ENCODE measurements at regions not wholly inside any gene's neighbourhood (a gene's known extent, or its start where the extent isn't known, plus 50 kb on each side); places are given as distances from the start of the nearest gene placed in this dataset.

DNA sequence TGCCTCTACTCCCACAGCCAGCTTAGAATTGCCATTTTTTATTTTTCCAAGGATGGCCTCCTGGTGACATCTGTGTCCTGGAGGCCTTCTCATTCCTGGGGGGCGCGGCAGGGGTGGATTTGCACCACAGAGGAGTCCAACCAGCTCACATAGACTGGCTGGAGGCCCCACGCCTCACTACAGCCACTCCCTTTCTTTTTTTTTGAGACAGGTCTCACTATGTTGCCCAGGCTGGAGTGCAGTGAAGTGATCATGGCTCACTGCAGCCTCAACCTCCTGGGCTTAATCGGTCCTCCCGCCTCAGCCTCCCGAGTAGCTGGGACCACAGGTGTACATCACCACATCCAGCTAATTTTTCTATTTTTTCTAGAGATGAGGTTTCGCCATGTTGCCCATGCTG lies 57.6 kb upstream of the DOCK1 start:
- DNase-seq (ENCODE audit: low read depth) = no peak

DNA sequence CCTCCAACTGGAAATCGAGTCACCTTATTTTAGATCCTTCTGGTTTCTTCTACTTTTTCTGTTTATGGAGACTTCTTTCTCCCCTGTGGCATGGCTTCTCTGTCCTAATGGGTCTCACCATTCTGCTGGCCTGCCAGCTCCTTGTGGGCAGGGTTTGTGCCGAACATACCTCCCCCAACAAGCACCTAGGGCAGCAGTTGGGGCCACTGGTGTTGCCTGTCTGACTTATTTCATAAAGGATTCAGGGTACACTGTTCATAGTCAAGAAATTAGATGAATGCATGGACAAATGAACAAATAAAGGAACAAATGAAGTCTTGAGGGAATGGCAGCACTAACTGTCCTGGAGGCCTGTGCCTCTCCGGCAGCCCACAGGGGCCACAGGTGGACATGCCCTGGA lies 55.6 kb upstream of the DOCK1 start:
- DNase-seq (ENCODE audit: low read depth) = no peak

DNA sequence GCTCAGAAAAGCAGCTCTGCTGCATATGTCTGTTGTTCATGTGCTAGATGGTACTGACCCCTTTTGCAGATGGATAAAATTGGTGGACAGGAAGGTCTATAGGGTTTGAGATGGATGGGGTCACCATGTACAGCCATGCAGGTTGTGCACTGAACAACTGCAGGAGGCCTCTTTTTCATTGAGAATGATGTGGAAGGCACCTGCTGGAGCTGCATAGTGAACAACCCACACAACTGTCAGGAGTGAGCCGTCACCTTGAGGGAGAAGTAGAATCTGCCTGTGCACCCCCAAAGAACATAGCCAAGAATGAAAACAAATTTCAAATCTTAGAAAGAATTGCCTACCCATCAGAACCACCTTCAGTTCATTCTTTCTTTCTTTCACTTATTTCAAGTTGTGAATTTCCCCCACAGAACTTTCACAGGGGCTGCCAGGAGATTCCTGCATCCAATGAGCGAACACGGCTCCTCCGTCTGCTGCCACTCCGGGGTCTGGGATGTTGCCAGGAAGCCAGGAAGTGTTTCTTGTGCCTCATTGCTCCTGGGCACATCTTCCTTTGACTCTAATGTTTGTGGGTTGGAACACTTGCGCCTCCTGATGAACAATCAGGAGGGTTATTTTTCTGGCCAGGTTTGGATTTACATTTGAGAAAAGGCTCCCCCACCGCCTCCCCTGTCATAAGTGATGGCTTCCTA lies 53.7 kb upstream of the DOCK1 start:
- no peak for DNase-seq (ENCODE audit: low read depth)

DNA sequence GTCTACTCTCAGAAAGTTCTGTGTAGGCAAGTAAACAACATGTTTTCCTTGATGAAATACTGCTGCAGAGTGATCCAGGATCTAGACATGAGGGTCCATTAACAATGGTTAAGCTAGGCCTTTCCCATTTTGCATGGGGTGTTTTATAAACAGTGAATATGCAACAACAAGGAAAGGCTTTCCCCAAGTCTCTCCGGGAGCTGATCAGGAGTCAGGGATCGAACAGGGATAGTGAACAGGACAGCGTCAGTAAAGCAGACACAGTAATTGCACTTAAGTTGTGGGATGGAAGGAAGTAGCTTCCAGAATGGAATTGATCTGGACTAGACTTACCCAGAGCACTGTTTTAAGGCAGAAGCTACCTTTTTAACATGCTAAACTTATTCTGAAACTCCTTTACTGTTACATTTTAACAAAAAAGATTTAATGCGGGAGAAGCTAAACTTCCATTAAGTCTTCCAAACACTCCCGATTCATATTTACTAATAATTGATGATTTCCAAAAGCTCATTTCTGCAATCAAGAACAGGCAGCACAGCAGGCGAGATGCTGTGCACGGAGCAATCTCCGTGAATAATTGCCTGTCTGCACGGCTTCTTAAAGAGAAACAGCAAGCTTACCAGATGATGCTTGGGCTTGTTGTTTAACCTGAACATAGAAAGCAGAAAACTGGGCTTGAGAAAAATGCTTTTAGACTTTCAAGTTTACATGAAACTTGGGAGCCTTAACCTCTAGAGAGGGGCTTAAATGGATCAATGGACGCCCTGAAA lies 50.3 kb upstream of the DOCK1 start:
- no peak for DNase-seq (ENCODE audit: low read depth)

Measured in EH (cell line).